Activated CD8-positive, alpha-beta T cell treated with anti-CD3 and anti-CD28 coated beads for 36 hours (primary cell): ENCODE measurements at regions not wholly inside any gene's neighbourhood (a gene's known extent, or its start where the extent isn't known, plus 50 kb on each side); places are given as distances from the start of the nearest gene placed in this dataset.

Experiments used
- ATAC-seq: fragments of 200-7000 bp; cut with Tn5 transposase; one replicate; pipeline ENCODE4 v1.10.0; 2021; ENCODE audit warnings: mild to moderate bottlenecking, moderate library complexity
- CTCF ChIA-PET: fragments of 350-600 bp; sonication (Branson Sonifier 250); formaldehyde crosslinking; loops from one replicate; lab custom pipeline; 2021; ENCODE audit warnings: antibody characterized with exemption; lab: Charles Lee
- POLR2A ChIA-PET: fragments of 350-600 bp; sonication (Branson Sonifier 250); formaldehyde crosslinking; loops from one replicate; lab custom pipeline; 2021; ENCODE audit warnings: antibody characterized with exemption; lab: Charles Lee
- DNase-seq: peaks from one replicate; pipeline ENCODE4 v3.0.0-alpha.2; 2020
- H3K27ac Mint-ChIP-seq: one replicate; pipeline ENCODE4 v1.8.0; 2021; ENCODE audit warnings: mild to moderate bottlenecking, mixed read lengths
- H3K27me3 Mint-ChIP-seq: one replicate; pipeline ENCODE4 v1.8.0; 2021; ENCODE audit warnings: mixed read lengths
- H3K36me3 Mint-ChIP-seq: one replicate; pipeline ENCODE4 v1.8.0; 2021; ENCODE audit warnings: low read depth, mixed read lengths
- H3K4me1 Mint-ChIP-seq: one replicate; pipeline ENCODE4 v1.8.0; 2021; ENCODE audit warnings: low read depth, mixed read lengths
- H3K4me3 Mint-ChIP-seq: one replicate; pipeline ENCODE4 v1.8.0; 2021; ENCODE audit warnings: mild to moderate bottlenecking, moderate library complexity, mixed read lengths
- H3K9me3 Mint-ChIP-seq: one replicate; pipeline ENCODE4 v1.8.0; 2021; ENCODE audit warnings: mixed read lengths
- CTCF ChIP-seq: fragments of 200-600 bp; IDR thresholded peaks from one replicate; pipeline ENCODE4 v1.8.0; 2022; ENCODE audit warnings: antibody characterized with exemption, mild to moderate bottlenecking
- intact Hi-C: fragments of 100-400 bp; cut with micrococcal nuclease; formaldehyde crosslinking; loops from one replicate; pipeline ENCODE4 v1.10.0; 2022

DNA sequence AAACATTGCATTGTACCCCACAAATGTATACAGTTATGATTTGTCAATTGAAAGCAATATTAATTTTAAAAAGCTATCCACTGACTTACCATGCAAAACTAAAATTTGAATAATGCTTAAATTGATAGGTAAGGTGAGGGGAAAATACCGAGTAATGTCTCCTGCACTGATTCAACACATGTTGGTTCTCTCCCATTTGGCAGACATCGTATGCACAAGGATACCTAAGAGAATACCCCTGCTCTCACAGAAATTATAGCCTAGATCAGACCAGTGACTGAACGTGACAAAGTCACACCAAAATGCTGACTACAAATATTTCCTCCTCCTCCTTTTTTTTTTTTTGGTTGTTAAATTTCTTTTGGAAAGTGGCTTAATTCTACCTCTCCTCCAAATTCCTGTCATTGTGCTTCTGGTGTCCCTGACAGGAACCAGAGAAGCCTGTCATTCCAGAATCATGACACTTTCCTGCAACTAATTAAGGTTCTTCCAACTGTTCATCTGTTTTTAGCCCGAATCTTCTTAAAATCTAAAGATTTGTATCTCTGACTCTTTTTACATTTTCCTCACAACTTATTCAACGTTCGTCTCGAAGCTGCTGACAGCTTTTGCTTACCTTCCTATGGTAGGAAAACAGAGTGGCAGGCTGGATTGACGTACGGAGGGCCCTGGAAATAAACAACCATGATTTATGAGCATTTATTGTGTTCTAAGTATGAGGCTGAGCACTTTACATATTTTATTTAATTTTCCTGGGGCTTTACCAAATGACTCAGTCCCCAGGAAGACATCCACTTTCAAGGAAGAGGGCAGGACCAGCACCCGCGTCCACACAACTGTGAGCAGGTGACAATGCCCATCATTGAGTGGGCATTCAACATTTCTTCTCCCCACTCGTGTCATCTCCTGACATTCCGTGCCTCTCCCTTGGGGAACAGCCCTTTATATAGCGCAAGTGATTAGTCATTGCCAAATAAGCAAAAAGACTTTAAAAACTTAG lies 57.9 kb upstream of the KCNE2 start:
- no peaks in the 10 kb centered on the region for H3K27me3 Mint-ChIP-seq
- ATAC-seq (no peak), DNase-seq (no peak)
- H3K9me3 Mint-ChIP-seq = peaks cover 2% of the 10 kb centered on the region
- H3K27ac Mint-ChIP-seq = no peak overlapping the region
- no peak for TF ChIP-seq CTCF
- POLR2A ChIA-PET = no interaction called here
- H3K4me1 Mint-ChIP-seq = no peaks in the 10 kb centered on the region
- intact Hi-C loops = no loop called here
- CTCF ChIA-PET = interaction anchor here (1.3 kb wide), 1 partner anchor 42 kb away, joined by 4 read pairs; no protein-coding TSS in a partner anchor
- no peak overlapping the region for H3K4me3 Mint-ChIP-seq
- H3K36me3 Mint-ChIP-seq = no peaks in the 10 kb centered on the region

- Mint-ChIP-seq H3K27ac (no peak overlapping the region), H3K9me3 (no peaks in the 10 kb centered on the region), H3K27me3 (no peaks in the 10 kb centered on the region), H3K4me3 (no peak overlapping the region), H3K36me3 (no peaks in the 10 kb centered on the region), H3K4me1 (no peaks in the 10 kb centered on the region)
- intact Hi-C loops = no loop called here
- CTCF ChIA-PET = no interaction called here
- POLR2A ChIA-PET = no interaction called here
- DNase-seq (no peak), ATAC-seq (no peak)
- TF ChIP-seq CTCF = no peak
These were observed 55.7 kb upstream of the KCNE2 start for GRCh38 chr21:34307991-34308532.

- Mint-ChIP-seq H3K4me3 (no peak overlapping the region), H3K36me3 (no peaks in the 10 kb centered on the region), H3K27ac (no peak overlapping the region), H3K4me1 (no peaks in the 10 kb centered on the region), H3K9me3 (no peaks in the 10 kb centered on the region), H3K27me3 (no peaks in the 10 kb centered on the region)
- TF ChIP-seq CTCF = no peak
- no peak for DNase-seq
- POLR2A ChIA-PET = no interaction called here
- intact Hi-C loops = no loop called here
- CTCF ChIA-PET = no interaction called here
- no peak for ATAC-seq
These were observed 52.1 kb upstream of the KCNE2 start for GRCh38 chr21:34311561-34312330.

DNA sequence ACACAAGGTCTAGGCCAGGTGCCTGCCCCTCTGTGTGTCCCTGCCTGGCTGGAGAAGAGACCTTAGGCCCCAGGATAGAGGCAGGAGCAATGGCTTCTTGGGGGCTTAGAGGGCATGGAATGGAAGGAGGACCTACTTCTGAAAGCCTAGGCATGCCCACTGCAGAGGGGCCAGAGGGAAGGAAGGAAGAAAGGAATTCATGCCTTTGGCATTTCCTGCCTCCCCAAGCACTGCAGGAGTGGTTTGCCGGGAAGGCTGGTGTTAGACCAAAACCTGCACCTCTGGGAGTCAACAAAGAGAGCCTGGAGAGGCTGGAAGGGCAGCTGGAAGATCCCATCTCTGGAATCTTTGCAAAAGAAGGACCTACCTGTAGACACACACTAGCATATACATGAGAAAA lies 50.7 kb upstream of the KCNE2 start:
- Mint-ChIP-seq H3K9me3 (no peaks in the 10 kb centered on the region), H3K36me3 (no peaks in the 10 kb centered on the region), H3K4me1 (no peaks in the 10 kb centered on the region), H3K4me3 (no peak overlapping the region), H3K27ac (no peak overlapping the region), H3K27me3 (no peaks in the 10 kb centered on the region)
- POLR2A ChIA-PET = no interaction called here
- CTCF ChIA-PET = interaction anchor here (1.2 kb wide), 1 partner anchor 35 kb away, joined by 3 read pairs; no protein-coding TSS in a partner anchor
- TF ChIP-seq CTCF = no peak
- no peak for ATAC-seq
- DNase-seq = no peak
- intact Hi-C loops = no loop called here
